Ovary (tissue), 3 donors: ENCODE measurements at regions not wholly inside any gene's neighbourhood (a gene's known extent, or its start where the extent isn't known, plus 50 kb on each side); places are given as distances from the start of the nearest gene placed in this dataset.

Experiments
- POLR2A ChIP-seq: fragments of 450-650 bp; IDR thresholded peaks from one replicate; pipeline ENCODE4 v1.6.1; 2017; ENCODE audit warnings: antibody characterized with exemption, mild to moderate bottlenecking, moderate library complexity
- TF ChIP-seq, protein P1 (sequence below), 3 donors: fragments of 450-650 bp in 2 of 3; fragments of 200-600 bp in 1 of 3; IDR thresholded peaks; one replicate each; pipeline versions ENCODE4 v1.5.1 to v1.8.0; 2016 to 2022; ENCODE audit warnings: antibody characterized with exemption in 3 of 3, mild to moderate bottlenecking in 1 of 3
- donor health status: DM: no; HTN: no; CAD: no.

DNA sequence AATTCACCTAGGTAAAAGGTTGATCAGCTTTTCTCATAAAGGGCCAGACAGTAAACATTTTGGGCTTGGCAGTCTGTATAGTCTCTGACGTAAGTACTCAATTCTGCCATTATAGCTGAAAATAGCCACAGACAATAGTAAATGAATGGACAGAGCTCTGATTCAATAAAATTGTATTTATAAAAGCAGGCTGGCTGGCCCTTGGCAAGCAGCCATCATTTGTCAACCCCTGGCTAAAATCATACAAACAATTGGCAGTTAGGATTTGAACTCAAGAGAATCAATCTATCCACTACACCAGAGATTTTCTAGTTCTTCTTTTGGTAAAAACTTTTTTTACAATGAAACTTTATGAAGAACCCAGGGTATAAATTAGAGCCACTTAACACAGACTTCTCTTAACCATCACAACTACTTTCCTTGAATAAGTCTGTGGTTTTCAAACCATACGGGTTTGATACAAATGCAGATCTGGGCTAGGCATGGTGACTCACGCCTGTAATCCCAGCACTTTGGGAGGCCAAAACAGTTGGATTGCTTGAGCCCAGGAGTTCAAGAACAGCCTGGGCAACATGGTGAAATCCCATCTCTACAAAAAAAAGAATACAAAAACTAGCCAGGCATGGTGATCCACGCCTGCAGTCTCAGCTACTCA lies 124.5 kb downstream of the SLC16A9 start:
- TF ChIP-seq, protein P1, sequence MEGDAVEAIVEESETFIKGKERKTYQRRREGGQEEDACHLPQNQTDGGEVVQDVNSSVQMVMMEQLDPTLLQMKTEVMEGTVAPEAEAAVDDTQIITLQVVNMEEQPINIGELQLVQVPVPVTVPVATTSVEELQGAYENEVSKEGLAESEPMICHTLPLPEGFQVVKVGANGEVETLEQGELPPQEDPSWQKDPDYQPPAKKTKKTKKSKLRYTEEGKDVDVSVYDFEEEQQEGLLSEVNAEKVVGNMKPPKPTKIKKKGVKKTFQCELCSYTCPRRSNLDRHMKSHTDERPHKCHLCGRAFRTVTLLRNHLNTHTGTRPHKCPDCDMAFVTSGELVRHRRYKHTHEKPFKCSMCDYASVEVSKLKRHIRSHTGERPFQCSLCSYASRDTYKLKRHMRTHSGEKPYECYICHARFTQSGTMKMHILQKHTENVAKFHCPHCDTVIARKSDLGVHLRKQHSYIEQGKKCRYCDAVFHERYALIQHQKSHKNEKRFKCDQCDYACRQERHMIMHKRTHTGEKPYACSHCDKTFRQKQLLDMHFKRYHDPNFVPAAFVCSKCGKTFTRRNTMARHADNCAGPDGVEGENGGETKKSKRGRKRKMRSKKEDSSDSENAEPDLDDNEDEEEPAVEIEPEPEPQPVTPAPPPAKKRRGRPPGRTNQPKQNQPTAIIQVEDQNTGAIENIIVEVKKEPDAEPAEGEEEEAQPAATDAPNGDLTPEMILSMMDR (IDR thresholded peaks at IDR 0.05): no peak
- TF ChIP-seq POLR2A: no peak
